ENCODE measurements at regions not wholly inside any gene's neighbourhood (a gene's known extent, or its start where the extent isn't known, plus 50 kb on each side); places are given as distances from the start of the nearest gene placed in this dataset.

- TF ChIP-seq, protein P1, sequence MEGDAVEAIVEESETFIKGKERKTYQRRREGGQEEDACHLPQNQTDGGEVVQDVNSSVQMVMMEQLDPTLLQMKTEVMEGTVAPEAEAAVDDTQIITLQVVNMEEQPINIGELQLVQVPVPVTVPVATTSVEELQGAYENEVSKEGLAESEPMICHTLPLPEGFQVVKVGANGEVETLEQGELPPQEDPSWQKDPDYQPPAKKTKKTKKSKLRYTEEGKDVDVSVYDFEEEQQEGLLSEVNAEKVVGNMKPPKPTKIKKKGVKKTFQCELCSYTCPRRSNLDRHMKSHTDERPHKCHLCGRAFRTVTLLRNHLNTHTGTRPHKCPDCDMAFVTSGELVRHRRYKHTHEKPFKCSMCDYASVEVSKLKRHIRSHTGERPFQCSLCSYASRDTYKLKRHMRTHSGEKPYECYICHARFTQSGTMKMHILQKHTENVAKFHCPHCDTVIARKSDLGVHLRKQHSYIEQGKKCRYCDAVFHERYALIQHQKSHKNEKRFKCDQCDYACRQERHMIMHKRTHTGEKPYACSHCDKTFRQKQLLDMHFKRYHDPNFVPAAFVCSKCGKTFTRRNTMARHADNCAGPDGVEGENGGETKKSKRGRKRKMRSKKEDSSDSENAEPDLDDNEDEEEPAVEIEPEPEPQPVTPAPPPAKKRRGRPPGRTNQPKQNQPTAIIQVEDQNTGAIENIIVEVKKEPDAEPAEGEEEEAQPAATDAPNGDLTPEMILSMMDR (IDR thresholded peaks at IDR 0.05; ENCODE audit: low read depth, low read length): no peak
- no peaks in the 10 kb centered on the region for H3K27me3 ChIP-seq
- no peaks in the 10 kb centered on the region for H3K36me3 ChIP-seq
- H3K9me3 ChIP-seq: no peaks in the 10 kb centered on the region
- H3K4me3 ChIP-seq (ENCODE audit: low read depth, low read length): no peak overlapping the region
- H3K4me1 ChIP-seq: no peaks in the 10 kb centered on the region
- no peak for DNase-seq
These were observed 762.4 kb upstream of the FRG1 start for GRCh38 chr4:189178125-189178746.

DNA sequence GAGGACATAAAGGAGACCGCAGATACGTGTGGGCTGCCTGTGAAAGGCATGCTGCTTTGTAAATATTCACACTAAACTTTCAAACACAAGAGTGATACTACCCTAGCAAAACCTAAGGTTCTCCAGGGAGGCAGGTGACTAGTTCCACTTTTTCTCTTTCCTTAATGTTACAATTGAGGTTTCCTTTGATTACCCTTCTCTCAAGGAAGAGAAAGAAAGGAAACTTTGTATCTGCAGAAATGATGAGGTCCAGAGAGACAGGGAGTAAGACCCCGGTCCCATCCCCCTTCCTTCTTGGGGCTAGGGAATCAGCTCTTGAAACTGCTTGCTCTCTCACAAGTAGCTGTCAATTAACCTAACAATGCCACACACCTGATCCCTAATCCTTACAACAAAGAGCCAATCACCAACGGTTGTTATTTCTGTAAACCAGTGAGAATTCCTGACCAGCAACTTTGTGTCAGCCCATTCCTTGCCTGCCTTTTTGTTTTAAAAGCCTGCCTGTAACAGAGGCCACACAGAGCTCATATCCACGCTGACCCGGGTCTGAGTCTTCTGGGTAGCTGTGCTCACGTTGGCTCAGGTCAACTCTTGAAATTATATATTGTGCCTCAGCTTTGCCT is 754.8 kb upstream of the FRG1 start:
- Histone ChIP-seq H3K4me1 (no peaks in the 10 kb centered on the region), H3K9me3 (no peaks in the 10 kb centered on the region), H3K27me3 (no peaks in the 10 kb centered on the region), H3K36me3 (no peaks in the 10 kb centered on the region), H3K4me3 (ENCODE audit: low read depth, low read length) (no peak overlapping the region)
- DNase-seq: no peak
- TF ChIP-seq, protein P1 (IDR thresholded peaks at IDR 0.05; ENCODE audit: low read depth, low read length): no peak

- H3K4me1 ChIP-seq: no peaks in the 10 kb centered on the region
- TF ChIP-seq, protein P1 (IDR thresholded peaks at IDR 0.05; ENCODE audit: low read depth, low read length): no peak
- H3K27me3 ChIP-seq: no peaks in the 10 kb centered on the region
- no peak for DNase-seq
- H3K4me3 ChIP-seq (ENCODE audit: low read depth, low read length): no peak overlapping the region
- no peaks in the 10 kb centered on the region for H3K9me3 ChIP-seq
- H3K36me3 ChIP-seq: no peaks in the 10 kb centered on the region
These were observed 753.1 kb upstream of the FRG1 start for GRCh38 chr4:189187531-189188052.

- no peak overlapping the region for H3K4me3 ChIP-seq (ENCODE audit: low read depth, low read length)
- TF ChIP-seq, protein P1 (IDR thresholded peaks at IDR 0.05; ENCODE audit: low read depth, low read length): no peak
- H3K36me3 ChIP-seq: no peaks in the 10 kb centered on the region
- DNase-seq: no peak
- H3K4me1 ChIP-seq: no peaks in the 10 kb centered on the region; the same call in 1 of the 2 replicates
- H3K9me3 ChIP-seq: no peaks in the 10 kb centered on the region
- H3K27me3 ChIP-seq: no peaks in the 10 kb centered on the region
These were observed 742.0 kb upstream of the FRG1 start for GRCh38 chr4:189198624-189199023.

DNA sequence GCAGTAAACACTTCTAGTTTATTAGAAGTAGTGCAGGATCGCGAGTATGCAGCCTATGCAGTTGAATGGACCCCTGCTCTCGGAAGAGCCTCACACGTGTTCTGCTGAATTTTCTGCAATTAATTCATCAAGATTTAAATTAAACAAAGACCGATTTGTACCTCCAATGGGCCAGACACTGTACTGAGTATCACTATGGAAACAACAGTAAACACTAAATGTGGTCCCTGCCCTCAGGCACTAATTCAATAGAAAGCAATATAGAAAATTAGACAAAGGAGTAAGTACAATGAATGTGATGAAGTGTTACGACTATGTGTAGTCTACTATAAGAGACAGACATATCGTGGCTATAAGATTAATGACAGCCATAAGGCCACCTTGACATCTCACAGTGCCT is 740.3 kb upstream of the FRG1 start:
- no peaks in the 10 kb centered on the region for H3K36me3 ChIP-seq
- DNase-seq: no peak
- no peaks in the 10 kb centered on the region for H3K9me3 ChIP-seq
- no peaks in the 10 kb centered on the region for H3K27me3 ChIP-seq
- TF ChIP-seq, protein P1 (IDR thresholded peaks at IDR 0.05; ENCODE audit: low read depth, low read length): no peak
- H3K4me1 ChIP-seq: no peaks in the 10 kb centered on the region; the same call in 1 of the 2 replicates
- H3K4me3 ChIP-seq (ENCODE audit: low read depth, low read length): no peak overlapping the region
